DOHH2 (cell line): ENCODE measurements at regions not wholly inside any gene's neighbourhood (a gene's known extent, or its start where the extent isn't known, plus 50 kb on each side); places are given as distances from the start of the nearest gene placed in this dataset.

Experiments
- H3F3A ChIP-seq: fragments of 200-600 bp; sonication (generic), shearing (Covaris generic); 2 replicates; pipeline ENCODE4 v1.6.0; 2016; ENCODE audit warnings: antibody characterized with exemption, mild to moderate bottlenecking; ENCODE audit not compliant: control insufficient read depth, insufficient read depth
- H3K27ac ChIP-seq: fragments of 200-600 bp; sonication (generic); 2 replicates; pipeline ENCODE4 v1.5.1; 2014; ENCODE audit warnings: low read depth, mild to moderate bottlenecking, low read length, moderate library complexity
- H3K27me3 ChIP-seq: fragments of 200-600 bp; sonication (generic); 2 replicates; pipeline ENCODE4 v1.6.1; 2014; ENCODE audit warnings: mild to moderate bottlenecking, low read length, mixed read lengths; ENCODE audit not compliant: control insufficient read depth
- H3K36me3 ChIP-seq: fragments of 200-600 bp; sonication (generic); 2 replicates; pipeline ENCODE4 v1.6.1; 2014; ENCODE audit warnings: mild to moderate bottlenecking, low read length, moderate library complexity, mixed read lengths; ENCODE audit not compliant: control insufficient read depth
- H3K4me1 ChIP-seq: fragments of 200-600 bp; sonication (generic); 2 replicates; pipeline ENCODE4 v1.6.1; 2014; ENCODE audit warnings: mild to moderate bottlenecking, low read length, mixed read lengths; ENCODE audit not compliant: control insufficient read depth
- H3K4me2 ChIP-seq: fragments of 200-600 bp; sonication (generic); 2 replicates; pipeline ENCODE4 v1.6.0; 2014; ENCODE audit warnings: mild to moderate bottlenecking, low read length, moderate library complexity
- H3K4me3 ChIP-seq: fragments of 200-600 bp; sonication (generic); 2 replicates; pipeline ENCODE4 v1.5.1; 2014; ENCODE audit warnings: mild to moderate bottlenecking, low read length, mixed read lengths
- H3K79me2 ChIP-seq: fragments of 200-600 bp; sonication (generic); 2 replicates; pipeline ENCODE4 v1.6.1; 2014; ENCODE audit warnings: mild to moderate bottlenecking, low read length, mixed read lengths; ENCODE audit not compliant: control insufficient read depth
- H3K9me2 ChIP-seq: fragments of 200-600 bp; sonication (generic); replicated peaks from 2 replicates; pipeline ENCODE4 v1.6.1; 2014; ENCODE audit warnings: mild to moderate bottlenecking, low read length, mixed read lengths; ENCODE audit not compliant: control insufficient read depth
- H3K9me3 ChIP-seq: fragments of 200-600 bp; sonication (generic); 2 replicates; pipeline ENCODE4 v1.6.1; 2014; ENCODE audit warnings: antibody characterized with exemption, low read length, mixed read lengths; ENCODE audit not compliant: control insufficient read depth, insufficient read depth
- H4K20me1 ChIP-seq: fragments of 200-600 bp; sonication (generic); 2 replicates; pipeline ENCODE4 v1.6.0; 2014; ENCODE audit warnings: low read depth, mild to moderate bottlenecking, antibody characterized with exemption, low read length, moderate library complexity; ENCODE audit not compliant: control insufficient read depth, insufficient read depth
- EZH2phosphoT487 ChIP-seq: fragments of 200-600 bp; sonication (generic); IDR thresholded peaks from 2 replicates; pipeline ENCODE4 v1.6.1; 2017; ENCODE audit warnings: borderline replicate concordance, mild to moderate bottlenecking, antibody characterized with exemption, low read length, moderate library complexity, mixed read lengths
- TF ChIP-seq, protein P1 (sequence below): fragments of 200-600 bp; sonication (generic); IDR thresholded peaks from one replicate; pipeline ENCODE4 v1.5.1; 2014; ENCODE audit warnings: antibody characterized with exemption, mild to moderate bottlenecking, low read depth, low read length; ENCODE audit not compliant: poor library complexity, severe bottlenecking

DNA sequence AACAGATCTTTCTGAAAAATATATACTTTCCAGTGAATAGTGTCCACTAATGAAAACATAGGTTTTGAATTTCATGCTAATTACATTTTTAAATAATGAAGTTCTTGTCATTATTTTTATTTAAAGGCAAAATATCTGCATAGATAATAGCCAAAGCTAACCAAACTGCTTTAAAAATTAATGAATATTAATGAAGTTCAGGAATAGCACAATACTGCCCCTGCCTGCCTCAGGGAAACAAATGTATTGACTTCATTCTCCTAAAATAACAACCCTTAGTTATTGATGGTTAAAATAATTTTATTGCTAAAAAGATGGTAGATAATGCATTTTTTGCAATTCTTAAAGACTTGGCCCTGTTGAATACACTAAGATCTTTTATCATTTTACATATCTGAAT is 103.6 kb upstream of the SSBP2 start:
- Histone ChIP-seq H3K9me3 (no peaks in the 10 kb centered on the region), H4K20me1 (no peaks in the 10 kb centered on the region), H3K4me1 (peaks cover 63% of the 10 kb centered on the region), H3K9me2 (no peaks in the 10 kb centered on the region), H3F3A (peaks cover 13% of the 10 kb centered on the region), H3K4me2 (peak overlapping the region; percentile 88), H3K36me3 (no peaks in the 10 kb centered on the region), H3K4me3 (no peak overlapping the region), H3K79me2 (peaks cover 6% of the 10 kb centered on the region), H3K27me3 (no peaks in the 10 kb centered on the region), H3K27ac (no peak overlapping the region)
- no peak for TF ChIP-seq EZH2phosphoT487
- TF ChIP-seq, protein P1, sequence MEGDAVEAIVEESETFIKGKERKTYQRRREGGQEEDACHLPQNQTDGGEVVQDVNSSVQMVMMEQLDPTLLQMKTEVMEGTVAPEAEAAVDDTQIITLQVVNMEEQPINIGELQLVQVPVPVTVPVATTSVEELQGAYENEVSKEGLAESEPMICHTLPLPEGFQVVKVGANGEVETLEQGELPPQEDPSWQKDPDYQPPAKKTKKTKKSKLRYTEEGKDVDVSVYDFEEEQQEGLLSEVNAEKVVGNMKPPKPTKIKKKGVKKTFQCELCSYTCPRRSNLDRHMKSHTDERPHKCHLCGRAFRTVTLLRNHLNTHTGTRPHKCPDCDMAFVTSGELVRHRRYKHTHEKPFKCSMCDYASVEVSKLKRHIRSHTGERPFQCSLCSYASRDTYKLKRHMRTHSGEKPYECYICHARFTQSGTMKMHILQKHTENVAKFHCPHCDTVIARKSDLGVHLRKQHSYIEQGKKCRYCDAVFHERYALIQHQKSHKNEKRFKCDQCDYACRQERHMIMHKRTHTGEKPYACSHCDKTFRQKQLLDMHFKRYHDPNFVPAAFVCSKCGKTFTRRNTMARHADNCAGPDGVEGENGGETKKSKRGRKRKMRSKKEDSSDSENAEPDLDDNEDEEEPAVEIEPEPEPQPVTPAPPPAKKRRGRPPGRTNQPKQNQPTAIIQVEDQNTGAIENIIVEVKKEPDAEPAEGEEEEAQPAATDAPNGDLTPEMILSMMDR, result peak; percentile 30

DNA sequence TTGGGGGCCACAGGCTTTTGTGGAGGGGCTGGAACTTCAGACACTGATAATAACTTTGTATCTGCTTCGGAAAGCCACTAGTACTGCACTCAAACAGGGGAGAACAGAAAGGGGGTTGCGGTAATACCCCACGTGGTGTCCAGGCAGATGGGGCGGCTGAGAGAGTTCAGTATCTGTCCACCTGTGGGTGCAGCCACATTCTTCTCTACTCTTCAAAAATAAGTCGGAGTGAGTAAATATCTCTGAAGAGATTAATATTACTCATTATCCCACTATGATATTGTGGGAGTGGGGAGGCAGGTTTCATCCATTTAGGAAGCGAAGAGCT is 102.1 kb upstream of the SSBP2 start:
- H3K27ac ChIP-seq, result peak overlapping the region; percentile 93
- no peaks in the 10 kb centered on the region for H3K36me3 ChIP-seq
- H3K79me2 ChIP-seq, result peaks cover 6% of the 10 kb centered on the region
- H3K9me2 ChIP-seq, result no peaks in the 10 kb centered on the region
- H3K27me3 ChIP-seq, result no peaks in the 10 kb centered on the region
- peaks cover 13% of the 10 kb centered on the region for H3F3A ChIP-seq
- H3K4me3 ChIP-seq, result peak overlapping the region; percentile 79
- no peaks in the 10 kb centered on the region for H3K9me3 ChIP-seq
- peak overlapping the region; percentile 88 for H3K4me2 ChIP-seq
- no peaks in the 10 kb centered on the region for H4K20me1 ChIP-seq
- H3K4me1 ChIP-seq, result peaks cover 65% of the 10 kb centered on the region
- TF ChIP-seq EZH2phosphoT487, result no peak
- TF ChIP-seq, protein P1, result no peak

GRCh38 chr5:81852291-81853029 is 101.6 kb upstream of the SSBP2 start:
- TF ChIP-seq, protein P1, result no peak
- no peak for TF ChIP-seq EZH2phosphoT487

More at GRCh38 chr5:81852291-81853029, 101.6 kb upstream of the SSBP2 start:
- Histone ChIP-seq H3K9me2 (no peaks in the 10 kb centered on the region), H4K20me1 (no peaks in the 10 kb centered on the region), H3K4me1 (peaks cover 65% of the 10 kb centered on the region), H3K4me2 (peak overlapping the region; percentile 88), H3K27ac (peak overlapping the region; percentile 93), H3K79me2 (peaks cover 6% of the 10 kb centered on the region), H3K36me3 (no peaks in the 10 kb centered on the region), H3K27me3 (no peaks in the 10 kb centered on the region), H3K9me3 (no peaks in the 10 kb centered on the region), H3F3A (peaks cover 13% of the 10 kb centered on the region), H3K4me3 (peak overlapping the region; percentile 79)
